ENCODE measurements at regions not wholly inside any gene's neighbourhood (a gene's known extent, or its start where the extent isn't known, plus 50 kb on each side); places are given as distances from the start of the nearest gene placed in this dataset.
"Not testable (repeated sequence)": the region's sequence is repeated elsewhere in the genome, so short reads cannot be mapped to it uniquely, and the experiment has no call there.

DNA sequence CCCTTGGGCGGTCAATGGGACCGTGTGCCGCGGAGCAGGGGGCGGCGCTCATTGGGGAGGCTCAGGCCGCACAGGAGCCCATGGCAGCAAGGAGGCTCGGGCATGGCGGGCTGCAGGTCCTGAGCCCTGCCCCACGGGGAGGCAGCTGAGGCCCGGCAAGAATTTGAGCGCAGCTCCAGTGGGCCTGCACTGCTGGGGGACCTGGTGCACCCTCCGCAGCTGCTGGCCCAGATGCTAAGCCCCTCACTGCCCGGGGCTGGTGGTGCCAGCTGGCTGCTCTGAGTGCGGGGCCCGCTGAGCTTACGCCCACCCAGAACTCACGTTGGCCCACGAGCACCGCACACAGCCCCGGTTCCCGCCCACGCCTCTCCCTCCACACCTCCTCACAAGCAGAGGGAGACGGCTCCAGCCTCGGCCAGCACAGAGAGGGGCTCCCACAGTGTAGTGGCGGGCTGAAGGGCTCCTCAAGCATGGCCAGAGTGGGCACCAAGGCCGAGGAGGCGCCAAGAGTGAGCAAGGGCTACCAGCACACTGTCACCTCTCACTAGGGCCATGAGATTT is 141.1 kb upstream of the OR13F1 start:
- TF ChIP-seq, protein P1, sequence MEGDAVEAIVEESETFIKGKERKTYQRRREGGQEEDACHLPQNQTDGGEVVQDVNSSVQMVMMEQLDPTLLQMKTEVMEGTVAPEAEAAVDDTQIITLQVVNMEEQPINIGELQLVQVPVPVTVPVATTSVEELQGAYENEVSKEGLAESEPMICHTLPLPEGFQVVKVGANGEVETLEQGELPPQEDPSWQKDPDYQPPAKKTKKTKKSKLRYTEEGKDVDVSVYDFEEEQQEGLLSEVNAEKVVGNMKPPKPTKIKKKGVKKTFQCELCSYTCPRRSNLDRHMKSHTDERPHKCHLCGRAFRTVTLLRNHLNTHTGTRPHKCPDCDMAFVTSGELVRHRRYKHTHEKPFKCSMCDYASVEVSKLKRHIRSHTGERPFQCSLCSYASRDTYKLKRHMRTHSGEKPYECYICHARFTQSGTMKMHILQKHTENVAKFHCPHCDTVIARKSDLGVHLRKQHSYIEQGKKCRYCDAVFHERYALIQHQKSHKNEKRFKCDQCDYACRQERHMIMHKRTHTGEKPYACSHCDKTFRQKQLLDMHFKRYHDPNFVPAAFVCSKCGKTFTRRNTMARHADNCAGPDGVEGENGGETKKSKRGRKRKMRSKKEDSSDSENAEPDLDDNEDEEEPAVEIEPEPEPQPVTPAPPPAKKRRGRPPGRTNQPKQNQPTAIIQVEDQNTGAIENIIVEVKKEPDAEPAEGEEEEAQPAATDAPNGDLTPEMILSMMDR (IDR thresholded peaks at IDR 0.05), result no peak
- no peak for ATAC-seq (ENCODE audit: low FRiP score)
- no peak for DNase-seq (ENCODE audit: low spot score)

DNA sequence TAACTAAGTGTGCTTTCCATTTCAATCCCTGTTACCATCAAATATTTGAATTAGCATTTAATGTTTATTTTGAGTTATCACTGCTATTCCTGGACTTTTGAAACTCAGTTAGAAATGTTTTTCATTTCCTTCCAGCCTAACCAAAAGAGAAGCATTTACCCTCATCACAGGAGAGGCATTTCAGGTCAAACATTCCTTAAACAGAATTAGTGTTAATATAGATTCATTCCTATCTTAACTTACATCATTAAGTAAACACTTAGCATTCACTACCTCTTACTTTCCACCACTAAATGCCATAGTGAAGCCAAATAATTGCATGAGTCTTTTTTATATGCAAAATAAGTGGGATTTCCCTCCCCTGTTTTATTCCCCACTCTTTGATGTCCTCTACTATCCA is 136.6 kb upstream of the OR13F1 start:
- no peak for DNase-seq (ENCODE audit: low spot score)
- ATAC-seq (ENCODE audit: low FRiP score), result no peak
- TF ChIP-seq, protein P1 (IDR thresholded peaks at IDR 0.05), result no peak

DNA sequence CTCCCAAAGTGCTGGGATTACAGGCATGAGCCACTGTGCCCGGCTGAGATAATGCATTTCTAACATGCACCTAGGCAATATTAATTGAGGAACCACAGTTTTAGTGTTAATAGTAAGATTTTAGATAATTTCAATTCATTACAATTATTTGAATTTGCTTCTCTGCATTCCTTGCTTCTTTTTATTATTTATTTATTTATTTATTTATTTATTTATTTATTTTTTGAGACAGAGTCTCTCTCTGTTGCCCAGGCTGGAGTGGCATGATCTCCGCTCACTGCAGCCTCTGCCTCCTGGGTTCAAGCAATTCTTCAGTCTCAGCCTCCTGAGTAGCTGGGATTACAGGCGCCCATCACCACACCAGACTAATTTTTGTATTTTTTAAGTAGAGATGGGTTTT is 135.7 kb upstream of the OR13F1 start:
- not testable (repeated sequence) for DNase-seq (ENCODE audit: low spot score); ATAC-seq (ENCODE audit: low FRiP score)

DNA sequence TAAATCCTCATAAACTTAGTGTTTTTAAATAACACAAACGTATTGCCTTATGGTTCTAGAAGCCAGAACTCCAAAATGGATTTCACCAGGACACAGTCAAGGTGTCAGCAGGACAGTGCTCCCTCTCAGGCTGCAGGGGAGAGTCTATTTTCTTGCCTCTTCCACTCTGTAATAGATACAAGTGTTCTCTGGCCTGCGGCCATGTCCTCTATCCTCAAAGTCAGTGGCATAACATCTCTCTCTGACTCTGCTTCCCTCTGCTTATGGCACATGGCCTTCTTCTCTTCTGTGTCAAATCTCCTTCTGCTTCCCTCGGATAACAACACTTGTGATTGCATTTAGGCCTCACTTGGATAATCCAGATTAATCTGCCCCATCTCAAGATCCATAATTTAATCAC is 129.4 kb upstream of the OR13F1 start:
- no peak for ATAC-seq (ENCODE audit: low FRiP score)
- TF ChIP-seq, protein P1 (IDR thresholded peaks at IDR 0.05), result no peak
- no peak for DNase-seq (ENCODE audit: low spot score)

DNA sequence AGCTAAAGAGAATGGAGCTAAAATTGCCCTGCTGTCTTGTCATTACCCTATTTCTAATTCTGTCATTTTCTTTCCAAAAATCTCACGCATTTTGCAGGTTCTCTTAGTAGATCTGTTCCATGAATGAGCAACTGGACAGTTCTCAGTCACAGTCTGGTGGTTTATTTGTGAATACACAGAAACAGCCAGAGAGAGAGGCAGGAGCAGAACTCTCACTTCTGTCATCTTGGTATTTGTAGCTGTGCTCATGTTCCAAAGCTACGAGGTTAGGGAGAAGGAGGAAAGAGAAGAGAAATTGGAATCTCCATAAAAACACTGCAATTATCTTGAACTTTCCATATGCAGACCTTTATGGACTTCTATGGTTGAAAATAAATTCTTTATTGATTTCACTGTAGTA is 118.0 kb upstream of the OR13F1 start:
- DNase-seq (ENCODE audit: low spot score) (no peak), ATAC-seq (ENCODE audit: low FRiP score) (no peak)
- TF ChIP-seq, protein P1 (IDR thresholded peaks at IDR 0.05), result no peak

DNA sequence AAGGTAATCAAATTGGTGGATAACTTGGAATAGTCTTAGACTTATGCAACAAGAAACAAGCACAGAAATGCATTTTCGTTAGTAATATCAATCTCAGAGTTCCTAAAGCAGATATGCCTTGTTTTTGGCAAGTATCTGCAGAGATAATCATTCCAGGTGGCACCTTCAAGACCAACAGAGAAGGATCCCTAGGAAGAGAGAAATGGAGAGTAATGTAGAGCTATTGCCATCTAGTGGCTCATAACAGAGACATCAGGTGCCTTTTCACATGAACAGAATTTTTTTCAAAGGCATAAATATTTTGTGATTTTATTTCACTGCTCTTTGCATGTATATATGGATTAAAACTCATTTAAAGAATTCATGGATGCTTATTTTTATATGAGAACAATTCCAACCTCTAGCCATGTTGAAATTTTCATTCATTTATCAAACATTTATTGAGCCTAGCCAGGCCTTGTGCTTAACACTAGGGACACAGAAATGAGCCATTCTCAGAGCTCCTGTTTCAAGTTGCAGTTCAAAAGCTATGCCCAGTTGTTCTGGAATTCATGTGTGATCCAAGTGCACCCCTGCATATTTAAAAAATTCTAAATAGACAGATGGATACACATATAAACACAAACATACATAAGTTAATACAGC is 117.5 kb upstream of the OR13F1 start:
- no peak for DNase-seq (ENCODE audit: low spot score)
- no peak for ATAC-seq (ENCODE audit: low FRiP score)
- TF ChIP-seq, protein P1 (IDR thresholded peaks at IDR 0.05), result no peak

DNA sequence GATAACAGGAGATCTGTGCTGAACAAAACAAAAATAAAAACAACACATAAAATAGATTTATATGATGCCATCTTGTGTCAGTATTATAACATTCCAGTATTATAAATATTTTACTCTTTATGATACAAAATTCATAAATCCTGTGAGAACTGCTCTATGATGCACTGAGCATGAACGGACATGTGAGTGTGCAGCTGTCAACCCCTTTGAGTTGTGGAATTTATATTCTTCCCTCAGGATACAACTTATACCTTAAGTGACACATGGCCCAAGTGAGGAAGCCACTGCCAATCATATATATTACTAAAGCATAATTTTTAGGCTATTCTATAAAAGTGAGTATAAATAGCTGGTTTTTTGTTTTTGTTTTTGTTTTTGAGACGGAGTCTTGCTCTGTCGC is 116.0 kb upstream of the OR13F1 start:
- TF ChIP-seq, protein P1 (IDR thresholded peaks at IDR 0.05), result no peak
- DNase-seq (ENCODE audit: low spot score) (no peak), ATAC-seq (ENCODE audit: low FRiP score) (no peak)

Data from omental fat pad (tissue), 3 donors.